ENCODE measurements at regions not wholly inside any gene's neighbourhood (a gene's known extent, or its start where the extent isn't known, plus 50 kb on each side); places are given as distances from the start of the nearest gene placed in this dataset.

DNA sequence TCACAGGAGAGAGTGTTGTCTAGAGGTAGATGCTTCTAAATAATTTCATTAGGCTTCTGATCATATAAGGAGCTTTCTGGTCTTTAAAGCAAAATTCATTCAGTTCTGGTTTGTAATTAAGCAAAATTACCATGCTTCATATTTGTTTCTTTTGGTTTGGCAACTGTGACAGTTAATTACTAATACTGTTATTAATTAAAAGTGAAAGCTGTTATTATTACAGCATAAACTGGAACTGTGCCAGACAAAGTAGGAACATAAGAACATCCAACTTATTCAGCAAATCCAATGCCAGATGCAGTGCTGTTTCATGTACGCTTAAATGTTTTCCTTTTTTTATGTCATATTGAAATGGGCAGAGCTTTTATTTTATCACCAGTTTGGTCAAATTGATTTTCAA lies 70.4 kb upstream of the DAB2 start:
- no peak overlapping the region for H3K4me2 ChIP-seq (ENCODE audit: low read depth, low read length, poor library complexity, severe bottlenecking)
- no peak overlapping the region for H3K9ac ChIP-seq (ENCODE audit: low read depth, low read length, poor library complexity, severe bottlenecking)
- no peak overlapping the region for H3K4me3 ChIP-seq (ENCODE audit: low read length, poor library complexity, severe bottlenecking)

GRCh38 chr5:39494534-39494933 lies 69.8 kb upstream of the DAB2 start:
- no peak overlapping the region for H3K4me3 ChIP-seq (ENCODE audit: low read length, poor library complexity, severe bottlenecking)
- H3K9me2 ChIP-seq (replicated peaks; ENCODE audit: low read depth, low read length) = 0 out of 2 replicates have a peak, but pooled peaks cover 5% of the 10 kb centered on the region
- no peak overlapping the region for H3K9ac ChIP-seq (ENCODE audit: low read depth, low read length, poor library complexity, severe bottlenecking)

More for the DNA sequence above, 70.4 kb upstream of the DAB2 start:
- Histone ChIP-seq H4K20me1 (ENCODE audit: insufficient read depth, low read length, poor library complexity, severe bottlenecking) (no peaks in the 10 kb centered on the region), H2AFZ (ENCODE audit: low read length) (no peak overlapping the region), H3K36me3 (ENCODE audit: insufficient read depth, low read length) (no peaks in the 10 kb centered on the region), H3K9me2 (replicated peaks; ENCODE audit: low read depth, low read length) (0 out of 2 replicates have a peak, but pooled peaks cover 5% of the 10 kb centered on the region), H3K4me1 (ENCODE audit: insufficient read depth, low read length, poor library complexity, severe bottlenecking) (no peaks in the 10 kb centered on the region), H3F3A (ENCODE audit: low read depth) (no peaks in the 10 kb centered on the region), H3K79me2 (ENCODE audit: insufficient read depth, low read length) (no peaks in the 10 kb centered on the region), H3K9me3 (ENCODE audit: insufficient read depth, low read depth, low read length) (no peaks in the 10 kb centered on the region), H3K27me3 (ENCODE audit: insufficient read depth, low read length, poor library complexity, severe bottlenecking) (no peaks in the 10 kb centered on the region)
- TF ChIP-seq EZH2phosphoT487 (IDR thresholded peaks at IDR 0.05; ENCODE audit: borderline replicate concordance) = no peak
- TF ChIP-seq, protein P1, sequence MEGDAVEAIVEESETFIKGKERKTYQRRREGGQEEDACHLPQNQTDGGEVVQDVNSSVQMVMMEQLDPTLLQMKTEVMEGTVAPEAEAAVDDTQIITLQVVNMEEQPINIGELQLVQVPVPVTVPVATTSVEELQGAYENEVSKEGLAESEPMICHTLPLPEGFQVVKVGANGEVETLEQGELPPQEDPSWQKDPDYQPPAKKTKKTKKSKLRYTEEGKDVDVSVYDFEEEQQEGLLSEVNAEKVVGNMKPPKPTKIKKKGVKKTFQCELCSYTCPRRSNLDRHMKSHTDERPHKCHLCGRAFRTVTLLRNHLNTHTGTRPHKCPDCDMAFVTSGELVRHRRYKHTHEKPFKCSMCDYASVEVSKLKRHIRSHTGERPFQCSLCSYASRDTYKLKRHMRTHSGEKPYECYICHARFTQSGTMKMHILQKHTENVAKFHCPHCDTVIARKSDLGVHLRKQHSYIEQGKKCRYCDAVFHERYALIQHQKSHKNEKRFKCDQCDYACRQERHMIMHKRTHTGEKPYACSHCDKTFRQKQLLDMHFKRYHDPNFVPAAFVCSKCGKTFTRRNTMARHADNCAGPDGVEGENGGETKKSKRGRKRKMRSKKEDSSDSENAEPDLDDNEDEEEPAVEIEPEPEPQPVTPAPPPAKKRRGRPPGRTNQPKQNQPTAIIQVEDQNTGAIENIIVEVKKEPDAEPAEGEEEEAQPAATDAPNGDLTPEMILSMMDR (conservative IDR thresholded peaks at IDR 0.05; ENCODE audit: low read length) = no peak

DNA sequence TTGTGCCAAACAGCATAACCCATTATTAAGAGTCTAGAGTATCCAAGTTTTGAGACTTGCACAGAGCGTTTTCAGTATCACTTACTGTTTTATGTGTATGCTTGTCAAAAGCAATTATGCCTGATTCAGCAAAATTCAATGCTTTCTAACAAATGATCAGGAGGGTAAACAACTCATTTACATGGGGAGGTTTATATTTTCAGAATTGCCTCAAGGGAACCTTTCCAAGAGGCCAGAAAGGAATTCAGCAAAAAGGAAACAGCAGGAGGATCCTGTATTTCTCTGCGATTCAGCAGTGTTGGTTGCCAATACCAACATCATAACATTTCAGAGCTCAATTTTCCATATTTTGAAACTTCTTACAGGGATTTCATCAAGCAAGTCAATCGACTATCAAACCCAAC lies 69.3 kb upstream of the DAB2 start:
- H4K20me1 ChIP-seq (ENCODE audit: insufficient read depth, low read length, poor library complexity, severe bottlenecking) = no peaks in the 10 kb centered on the region
- H3K9ac ChIP-seq (ENCODE audit: low read depth, low read length, poor library complexity, severe bottlenecking) = no peak overlapping the region
- no peaks in the 10 kb centered on the region for H3K27me3 ChIP-seq (ENCODE audit: insufficient read depth, low read length, poor library complexity, severe bottlenecking)
- H3K9me3 ChIP-seq (ENCODE audit: insufficient read depth, low read depth, low read length) = no peaks in the 10 kb centered on the region
- H3K9me2 ChIP-seq (replicated peaks; ENCODE audit: low read depth, low read length) = 0 out of 2 replicates have a peak, but pooled peaks cover 5% of the 10 kb centered on the region
- H3F3A ChIP-seq (ENCODE audit: low read depth) = no peaks in the 10 kb centered on the region
- no peak overlapping the region for H3K4me3 ChIP-seq (ENCODE audit: low read length, poor library complexity, severe bottlenecking)
- no peaks in the 10 kb centered on the region for H3K79me2 ChIP-seq (ENCODE audit: insufficient read depth, low read length)
- H3K4me1 ChIP-seq (ENCODE audit: insufficient read depth, low read length, poor library complexity, severe bottlenecking) = no peaks in the 10 kb centered on the region
- TF ChIP-seq EZH2phosphoT487 (IDR thresholded peaks at IDR 0.05; ENCODE audit: borderline replicate concordance) = no peak
- TF ChIP-seq, protein P1 (conservative IDR thresholded peaks at IDR 0.05; ENCODE audit: low read length) = no peak
- no peak overlapping the region for H2AFZ ChIP-seq (ENCODE audit: low read length)
- no peak overlapping the region for H3K4me2 ChIP-seq (ENCODE audit: low read depth, low read length, poor library complexity, severe bottlenecking)
- H3K36me3 ChIP-seq (ENCODE audit: insufficient read depth, low read length) = no peaks in the 10 kb centered on the region

More at GRCh38 chr5:39494534-39494933, 69.8 kb upstream of the DAB2 start:
- TF ChIP-seq EZH2phosphoT487 (IDR thresholded peaks at IDR 0.05; ENCODE audit: borderline replicate concordance) = no peak
- TF ChIP-seq, protein P1 (conservative IDR thresholded peaks at IDR 0.05; ENCODE audit: low read length) = no peak
- Histone ChIP-seq H4K20me1 (ENCODE audit: insufficient read depth, low read length, poor library complexity, severe bottlenecking) (no peaks in the 10 kb centered on the region), H3F3A (ENCODE audit: low read depth) (no peaks in the 10 kb centered on the region), H2AFZ (ENCODE audit: low read length) (no peak overlapping the region), H3K27me3 (ENCODE audit: insufficient read depth, low read length, poor library complexity, severe bottlenecking) (no peaks in the 10 kb centered on the region), H3K36me3 (ENCODE audit: insufficient read depth, low read length) (no peaks in the 10 kb centered on the region), H3K4me1 (ENCODE audit: insufficient read depth, low read length, poor library complexity, severe bottlenecking) (no peaks in the 10 kb centered on the region), H3K4me2 (ENCODE audit: low read depth, low read length, poor library complexity, severe bottlenecking) (no peak overlapping the region), H3K79me2 (ENCODE audit: insufficient read depth, low read length) (no peaks in the 10 kb centered on the region), H3K9me3 (ENCODE audit: insufficient read depth, low read depth, low read length) (no peaks in the 10 kb centered on the region)

Measured in Loucy (cell line).